ENCODE measurements at regions not wholly inside any gene's neighbourhood (a gene's known extent, or its start where the extent isn't known, plus 50 kb on each side); places are given as distances from the start of the nearest gene placed in this dataset.

GRCh38 chr22:47276991-47277390 is 514.5 kb downstream of the TBC1D22A start:
- TF ChIP-seq CTCF (IDR thresholded peaks at IDR 0.05): no peak
- TF ChIP-seq POLR2A (IDR thresholded peaks at IDR 0.05): no peak
- no peak for TF ChIP-seq EP300 (IDR thresholded peaks at IDR 0.05)

Data from tibial nerve (tissue), 4 donors.